GM10266 (cell line): ENCODE measurements at regions not wholly inside any gene's neighbourhood (a gene's known extent, or its start where the extent isn't known, plus 50 kb on each side); places are given as distances from the start of the nearest gene placed in this dataset.

Source experiments
- DNase-seq: peaks from one replicate; pipeline ENCODE4 v3.0.0; 2012; ENCODE audit errors: extremely low spot score
- TF ChIP-seq, protein P1 (sequence below): IDR thresholded peaks from 2 replicates; pipeline ENCODE4 v1.5.1; 2012; ENCODE audit warnings: mild to moderate bottlenecking, low read depth; ENCODE audit not compliant: control insufficient read depth, insufficient read depth; ENCODE audit errors: missing control alignments

GRCh38 chr2:16137080-16137755 lies 196.9 kb downstream of the MYCN start:
- TF ChIP-seq, protein P1, sequence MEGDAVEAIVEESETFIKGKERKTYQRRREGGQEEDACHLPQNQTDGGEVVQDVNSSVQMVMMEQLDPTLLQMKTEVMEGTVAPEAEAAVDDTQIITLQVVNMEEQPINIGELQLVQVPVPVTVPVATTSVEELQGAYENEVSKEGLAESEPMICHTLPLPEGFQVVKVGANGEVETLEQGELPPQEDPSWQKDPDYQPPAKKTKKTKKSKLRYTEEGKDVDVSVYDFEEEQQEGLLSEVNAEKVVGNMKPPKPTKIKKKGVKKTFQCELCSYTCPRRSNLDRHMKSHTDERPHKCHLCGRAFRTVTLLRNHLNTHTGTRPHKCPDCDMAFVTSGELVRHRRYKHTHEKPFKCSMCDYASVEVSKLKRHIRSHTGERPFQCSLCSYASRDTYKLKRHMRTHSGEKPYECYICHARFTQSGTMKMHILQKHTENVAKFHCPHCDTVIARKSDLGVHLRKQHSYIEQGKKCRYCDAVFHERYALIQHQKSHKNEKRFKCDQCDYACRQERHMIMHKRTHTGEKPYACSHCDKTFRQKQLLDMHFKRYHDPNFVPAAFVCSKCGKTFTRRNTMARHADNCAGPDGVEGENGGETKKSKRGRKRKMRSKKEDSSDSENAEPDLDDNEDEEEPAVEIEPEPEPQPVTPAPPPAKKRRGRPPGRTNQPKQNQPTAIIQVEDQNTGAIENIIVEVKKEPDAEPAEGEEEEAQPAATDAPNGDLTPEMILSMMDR, result no peak
- no peak for DNase-seq

DNA sequence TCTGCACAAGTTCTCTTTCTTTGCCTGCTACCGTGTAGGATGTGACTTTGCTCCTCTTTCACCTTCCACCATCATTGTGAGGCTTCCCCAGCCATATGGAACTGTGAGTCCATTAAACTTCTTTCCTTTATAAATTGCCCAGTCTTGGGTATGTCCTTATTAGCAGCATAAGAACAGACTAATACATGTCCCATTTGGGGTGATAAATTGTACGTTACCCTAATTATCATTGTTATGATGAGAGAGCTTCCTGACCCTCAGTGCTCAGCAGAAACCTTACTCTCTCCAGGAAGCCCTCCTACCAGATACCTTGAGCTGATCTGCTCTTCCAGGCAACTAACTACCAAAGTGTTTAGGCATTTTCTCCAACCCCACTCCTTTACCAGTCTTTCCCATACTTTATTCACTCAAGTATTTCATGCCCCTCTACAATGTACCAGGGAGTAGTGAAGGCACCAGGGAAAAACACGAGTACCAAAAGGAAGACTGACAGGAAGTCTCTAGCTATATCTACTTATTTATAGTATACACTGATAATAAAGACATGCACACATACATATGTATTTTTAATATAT lies 196.2 kb downstream of the MYCN start:
- DNase-seq, result no peak
- TF ChIP-seq, protein P1, result no peak

DNA sequence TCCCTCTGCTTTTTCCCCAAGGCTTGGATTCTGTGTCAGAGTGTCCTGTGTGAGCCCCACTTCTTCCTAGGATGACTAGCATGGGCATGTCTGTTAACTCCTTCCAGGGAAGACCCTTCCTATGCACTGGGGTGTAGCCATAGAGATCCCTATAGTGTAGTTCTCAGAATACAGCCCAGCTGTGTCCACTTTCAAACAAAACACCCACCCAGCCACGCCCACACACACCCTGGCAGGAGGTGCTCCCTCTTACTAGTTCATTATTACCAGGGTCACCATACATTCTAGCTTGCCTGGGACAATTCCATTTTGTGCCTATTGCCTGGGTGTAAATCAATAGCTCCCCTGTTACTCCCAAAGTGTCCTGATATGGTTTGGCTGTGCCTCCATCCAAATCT lies 195.6 kb downstream of the MYCN start:
- DNase-seq, result no peak
- TF ChIP-seq, protein P1, result no peak

GRCh38 chr2:16135196-16135912 lies 195.0 kb downstream of the MYCN start:
- no peak for DNase-seq
- TF ChIP-seq, protein P1, result no peak

DNA sequence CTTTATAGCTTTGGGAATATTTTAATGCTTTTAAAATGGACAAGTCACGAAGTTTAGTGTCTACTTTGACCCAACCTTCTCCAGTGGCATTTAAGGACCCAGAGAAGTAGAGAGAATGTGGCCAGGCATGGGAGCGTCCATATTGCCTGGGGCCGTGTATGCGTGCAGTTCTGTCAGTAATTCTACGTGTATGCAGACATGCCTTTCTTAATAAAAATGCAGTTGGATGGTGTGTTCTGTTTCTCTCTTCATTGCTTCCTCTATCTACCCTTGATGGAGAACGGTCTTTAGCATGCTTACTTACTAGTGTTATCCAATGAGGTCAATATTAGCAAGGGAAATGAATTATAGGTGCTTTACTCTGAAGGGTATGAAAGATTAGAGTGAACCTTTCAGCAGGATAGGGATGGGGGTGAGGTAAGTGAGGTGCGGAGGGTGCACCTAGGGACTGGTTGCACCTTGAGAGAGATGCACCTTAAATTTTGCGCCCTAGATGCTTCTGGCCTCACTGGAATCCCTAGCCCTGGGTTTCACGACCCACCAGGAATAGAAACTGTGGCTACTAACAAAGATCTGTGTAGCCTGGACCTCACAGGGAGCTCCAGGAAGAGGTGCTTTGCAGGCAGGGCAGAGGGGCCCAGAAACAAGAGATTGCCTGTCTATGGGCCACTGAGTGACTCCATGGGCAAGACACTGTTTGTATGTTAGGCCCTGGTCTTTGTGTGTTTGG lies 194.3 kb downstream of the MYCN start:
- DNase-seq, result no peak
- TF ChIP-seq, protein P1, result no peak

DNA sequence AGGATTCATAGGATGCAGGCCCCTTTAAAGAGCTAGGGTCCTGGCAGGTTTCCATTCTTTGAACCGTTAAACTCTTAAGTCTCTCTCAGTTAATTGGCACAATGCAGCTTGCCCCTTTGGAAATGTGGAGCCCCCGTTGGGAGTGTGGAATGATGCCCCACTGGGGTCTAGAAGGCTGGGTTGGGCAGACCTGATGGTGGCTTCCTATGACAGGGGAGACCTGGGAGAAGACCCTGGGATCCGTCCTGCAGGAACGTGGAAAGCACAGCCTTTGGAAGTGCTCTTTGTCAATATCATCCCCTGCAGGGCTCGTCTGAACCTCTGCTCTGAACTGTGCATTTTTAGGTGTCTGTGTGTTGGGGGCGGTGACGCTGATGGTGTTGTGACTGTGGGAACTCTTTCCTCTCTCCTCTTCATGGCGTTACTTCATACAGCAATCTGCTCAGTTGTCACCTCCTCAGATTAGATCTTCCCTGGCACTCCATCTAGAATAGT lies 190.6 kb downstream of the MYCN start:
- TF ChIP-seq, protein P1, result no peak
- no peak for DNase-seq
